CMK (cell line): ENCODE measurements at regions not wholly inside any gene's neighbourhood (a gene's known extent, or its start where the extent isn't known, plus 50 kb on each side); places are given as distances from the start of the nearest gene placed in this dataset.

Experiments
- DNase-seq: peaks from one replicate; pipeline ENCODE4 v3.0.0-alpha.2; 2010; ENCODE audit warnings: low read depth

DNA sequence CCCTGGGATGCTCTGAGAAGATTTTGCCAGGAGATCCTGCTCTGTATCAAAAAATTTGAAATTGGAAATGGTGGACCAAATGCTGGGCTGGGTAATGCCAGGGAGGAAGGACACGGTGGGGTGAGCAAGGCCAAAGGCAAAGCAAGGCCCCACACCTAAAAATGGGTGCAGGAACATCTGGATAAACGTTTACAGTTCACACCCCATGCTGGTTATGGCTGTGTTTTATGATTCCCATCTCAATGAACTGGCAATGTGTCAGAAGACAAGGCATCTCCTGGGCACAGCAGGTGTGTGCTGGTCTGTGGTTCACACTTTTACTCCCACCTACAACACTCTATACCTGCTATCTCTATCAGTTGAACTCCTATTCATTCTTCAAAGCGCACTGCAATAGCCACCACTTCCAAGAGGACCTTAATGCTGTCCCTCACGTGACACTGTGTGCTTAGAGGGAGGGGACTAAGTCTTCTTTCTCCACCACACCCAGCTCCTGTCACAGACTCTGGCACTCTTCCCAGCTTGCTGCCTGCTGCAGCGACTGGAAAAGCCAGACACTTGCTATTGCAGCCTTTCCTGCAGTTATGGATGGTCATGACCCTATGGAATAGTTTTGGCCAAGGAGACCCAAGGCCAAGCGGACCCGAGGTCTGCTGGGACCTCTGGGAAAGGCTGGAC is 277.5 kb downstream of the CTTN start:
- no peak for DNase-seq

DNA sequence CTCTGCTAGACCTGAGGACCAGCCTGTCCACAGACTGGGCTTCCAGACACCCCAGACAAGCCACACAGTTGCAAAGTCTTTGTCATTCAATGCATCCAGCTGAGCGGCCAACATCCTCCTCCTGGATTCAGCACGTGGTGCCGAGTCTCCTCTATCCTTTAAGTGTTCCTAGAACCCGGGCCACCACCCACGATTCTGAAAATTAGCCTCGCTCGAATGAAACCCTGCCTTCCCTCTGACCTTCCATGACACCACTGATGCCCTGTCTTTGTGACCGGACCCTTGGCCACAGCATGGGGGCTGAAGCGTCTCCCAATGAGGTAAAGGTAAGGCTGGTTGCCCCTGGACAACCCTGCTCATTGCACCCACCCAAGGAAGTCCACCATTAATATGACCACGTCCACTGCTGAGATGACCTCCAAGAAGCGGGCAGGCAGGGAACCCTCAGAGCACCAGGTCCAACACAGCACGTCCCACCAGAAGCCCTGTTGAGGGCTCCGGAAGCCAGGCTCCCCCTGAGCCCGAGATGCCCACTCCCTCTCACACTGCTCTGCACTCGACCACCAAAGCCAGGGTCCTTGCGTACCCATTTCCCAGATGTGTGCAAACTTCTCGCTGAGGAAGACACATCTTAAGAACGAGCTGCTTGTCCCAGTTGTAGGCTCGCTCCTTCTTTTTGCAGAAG is 279.0 kb downstream of the CTTN start:
- DNase-seq, result no peak

DNA sequence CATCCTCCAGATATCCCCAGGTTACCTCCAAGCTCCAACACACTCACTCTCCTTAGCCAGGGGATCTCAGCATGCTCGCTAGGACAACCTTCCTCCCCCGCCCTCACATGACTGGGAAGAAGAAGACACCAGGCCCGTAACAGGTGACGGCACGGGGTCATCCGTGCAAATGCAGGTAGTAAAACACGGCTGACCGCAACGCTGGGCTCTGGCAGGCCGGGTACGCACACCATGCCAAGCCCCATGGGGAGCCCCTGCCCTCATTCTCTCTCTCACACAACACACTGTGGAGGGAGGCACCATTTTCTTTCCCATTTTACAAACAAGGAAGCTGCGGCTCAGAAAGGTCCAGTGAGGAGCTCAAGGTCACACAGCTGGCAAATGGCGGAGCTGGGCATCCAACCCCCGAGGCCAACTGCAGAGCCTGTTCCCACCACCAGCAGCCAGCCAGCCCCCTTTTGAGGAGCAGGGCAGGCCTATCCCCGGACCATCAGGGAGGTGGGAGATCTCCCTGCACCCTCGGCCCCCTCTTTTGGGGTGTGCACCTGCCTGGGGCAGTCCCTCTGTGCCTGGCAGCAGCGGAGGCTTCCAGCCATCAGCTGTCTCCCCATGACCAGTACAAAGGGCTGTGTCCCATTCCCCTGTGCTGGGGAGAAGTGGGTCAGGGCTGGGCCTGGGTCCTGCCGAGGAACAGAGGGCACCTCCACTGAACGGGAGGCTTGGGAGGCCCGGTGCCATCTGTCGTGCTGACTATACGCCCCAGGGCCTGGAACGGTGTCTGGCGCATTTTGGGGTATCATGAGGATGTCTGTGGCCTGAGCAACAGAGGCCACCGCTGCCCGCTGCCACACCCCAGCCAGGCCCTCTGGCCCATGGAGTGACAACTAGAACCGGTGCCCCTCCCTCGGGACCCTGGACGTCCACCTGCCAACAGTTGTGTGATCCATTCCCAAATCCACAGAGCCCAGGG is 280.9 kb downstream of the CTTN start:
- DNase-seq, result no peak

DNA sequence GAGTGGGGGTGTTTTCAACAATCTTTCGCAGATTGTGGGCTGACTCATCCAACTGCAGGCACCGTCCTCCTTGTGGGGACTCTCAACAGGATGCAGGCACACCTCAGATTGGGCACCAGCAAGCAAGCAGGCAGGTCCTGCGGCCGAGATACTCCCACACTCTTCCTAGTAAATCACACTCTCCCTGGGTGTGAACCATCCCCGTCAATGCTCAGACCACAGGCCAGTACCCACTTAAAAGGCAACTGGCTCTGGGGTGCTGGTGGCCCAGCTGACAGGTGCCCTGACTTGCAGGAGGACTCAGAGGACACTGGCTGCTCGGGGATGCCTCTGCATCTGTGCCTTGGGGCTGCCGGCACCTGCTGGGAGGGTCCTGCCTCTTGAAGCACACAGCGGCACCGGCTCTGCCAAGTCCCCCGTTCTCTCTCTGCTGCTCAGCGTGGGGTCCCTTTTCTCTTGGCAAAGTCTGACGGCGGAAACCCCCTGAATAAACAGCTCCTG is 282.5 kb downstream of the CTTN start:
- no peak for DNase-seq

DNA sequence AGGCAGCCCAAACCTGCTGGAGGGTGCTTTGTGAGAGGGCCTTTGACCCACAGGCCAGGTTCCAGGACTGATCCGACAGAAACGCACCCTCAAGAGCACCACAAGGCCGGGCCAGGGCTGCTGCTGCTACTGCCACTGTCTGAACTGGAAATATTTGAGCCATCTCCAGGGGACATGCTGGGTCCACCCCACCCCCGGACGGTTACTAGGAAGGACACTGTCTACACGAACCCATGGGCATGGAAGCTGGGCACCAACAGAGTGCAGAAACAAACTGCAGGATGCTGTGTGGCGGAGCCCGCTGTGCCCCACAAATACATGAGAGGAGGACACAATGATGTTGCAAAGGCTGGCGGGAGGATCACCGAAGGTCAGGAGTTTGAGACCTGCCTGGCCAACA is 283.7 kb downstream of the CTTN start:
- no peak for DNase-seq

DNA sequence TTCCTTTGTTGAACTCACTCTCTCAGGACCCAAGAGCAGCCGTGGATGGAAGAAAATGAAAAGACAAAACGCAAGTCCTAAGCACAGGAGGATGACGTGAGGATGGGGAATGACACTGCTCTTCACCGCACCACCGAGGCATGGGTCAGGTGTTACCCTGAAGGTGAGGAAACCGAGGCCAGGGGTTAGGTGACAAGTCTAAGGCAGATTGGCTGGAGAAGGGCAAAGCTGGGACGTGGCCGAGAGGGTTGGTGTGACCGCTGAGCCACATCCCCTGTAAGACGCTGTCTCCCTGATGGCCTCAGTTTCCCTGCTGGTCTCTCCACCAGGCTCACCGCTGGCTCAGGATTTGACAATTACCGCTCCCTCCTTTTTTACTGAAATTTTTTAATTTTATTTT is 284.4 kb downstream of the CTTN start:
- DNase-seq, result no peak

DNA sequence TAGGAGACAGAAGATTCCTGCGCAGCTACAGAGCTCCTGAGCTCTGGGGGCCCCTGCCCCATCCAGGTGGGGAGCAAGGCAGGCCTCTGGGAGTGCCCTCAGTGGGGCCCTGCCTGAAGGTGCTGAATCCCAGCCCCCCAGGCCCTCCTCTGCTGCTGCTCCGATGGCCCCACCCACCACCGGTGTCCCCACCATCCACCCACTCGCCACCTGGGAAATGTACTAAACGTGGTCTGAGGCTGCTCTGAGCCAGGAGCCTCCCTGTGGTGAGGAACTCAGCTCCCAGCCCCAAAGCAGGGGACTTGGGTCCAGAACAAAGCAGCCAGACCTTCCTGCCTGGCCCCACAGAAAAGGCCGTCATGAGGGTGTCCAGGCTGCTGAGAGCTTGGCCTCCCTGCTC is 289.4 kb downstream of the CTTN start:
- no peak for DNase-seq

DNA sequence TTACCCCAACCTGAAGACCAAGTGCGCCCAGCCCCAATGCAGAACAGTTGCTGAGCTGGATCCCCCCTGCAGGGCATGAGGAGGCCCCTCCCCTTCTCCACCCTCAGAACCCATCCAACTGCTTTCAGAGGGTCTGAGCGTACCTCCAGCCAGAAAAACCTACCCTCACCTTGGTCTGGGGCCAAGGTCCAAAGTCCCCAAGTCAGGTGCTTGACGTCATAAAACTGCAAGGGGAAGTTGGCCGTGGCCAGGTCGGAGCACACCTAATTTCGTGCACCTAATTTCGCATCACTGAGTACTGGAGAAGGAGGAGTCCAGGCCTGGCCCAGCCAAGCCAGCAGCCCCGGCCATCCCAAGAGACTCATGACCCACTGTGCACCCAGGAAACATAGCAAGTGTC is 289.8 kb downstream of the CTTN start:
- DNase-seq, result no peak

DNA sequence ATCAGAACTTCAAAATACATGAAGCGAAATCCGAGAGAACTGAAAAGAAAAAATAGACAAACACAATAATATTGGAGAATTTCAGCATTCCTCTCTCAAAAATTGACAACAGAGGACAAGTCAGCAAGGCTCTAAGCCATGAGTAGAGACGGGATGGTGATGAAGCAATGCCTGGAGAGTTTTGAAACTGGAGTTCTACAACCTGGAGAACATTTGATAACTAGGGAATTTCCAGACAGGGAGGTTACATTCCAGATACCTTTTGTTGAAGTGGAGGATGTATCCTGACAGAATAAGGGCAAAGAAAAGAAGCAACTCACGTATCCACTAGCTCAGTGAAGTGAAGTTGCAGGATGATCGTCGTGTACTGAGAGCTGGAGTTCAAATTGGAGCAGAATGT is 291.4 kb downstream of the CTTN start:
- no peak for DNase-seq

DNA sequence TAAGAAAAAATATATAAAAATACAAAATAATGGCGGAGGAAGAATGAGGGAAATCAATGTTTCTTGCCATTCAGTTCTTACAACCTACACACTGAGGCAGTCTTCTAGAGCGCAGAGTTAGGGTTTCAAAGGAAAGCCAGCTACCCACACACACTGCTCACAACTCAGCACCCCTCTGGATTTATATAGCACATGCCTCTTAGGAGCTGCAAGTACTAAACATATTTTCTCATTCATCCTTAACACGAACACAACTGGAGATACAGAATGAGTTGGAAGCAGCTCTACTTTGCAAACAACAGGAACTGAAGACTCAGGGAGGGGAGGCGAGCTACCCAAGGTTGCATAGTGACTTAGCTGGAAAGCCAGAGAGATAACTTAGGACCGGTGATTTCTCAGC is 293.8 kb downstream of the CTTN start:
- DNase-seq, result no peak

DNA sequence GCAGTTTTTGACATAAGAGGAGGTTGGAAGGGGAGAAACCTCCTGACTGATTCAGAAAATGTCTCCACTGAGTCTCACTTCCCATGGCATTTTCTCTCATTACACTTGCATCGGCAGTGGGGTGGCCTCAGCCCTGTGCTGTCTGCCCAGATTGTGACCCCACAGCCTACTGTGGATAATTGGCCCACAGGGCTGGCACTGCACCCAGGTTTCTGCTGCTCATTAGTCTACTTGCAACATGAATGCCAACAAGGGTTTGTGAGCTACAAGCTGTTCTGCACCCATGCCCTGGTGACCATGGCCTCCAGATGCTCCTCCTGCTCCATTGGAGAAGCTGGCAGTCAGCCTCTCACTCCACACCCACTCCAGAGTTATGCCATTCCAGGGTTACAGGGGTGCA is 296.0 kb downstream of the CTTN start:
- DNase-seq, result no peak

DNA sequence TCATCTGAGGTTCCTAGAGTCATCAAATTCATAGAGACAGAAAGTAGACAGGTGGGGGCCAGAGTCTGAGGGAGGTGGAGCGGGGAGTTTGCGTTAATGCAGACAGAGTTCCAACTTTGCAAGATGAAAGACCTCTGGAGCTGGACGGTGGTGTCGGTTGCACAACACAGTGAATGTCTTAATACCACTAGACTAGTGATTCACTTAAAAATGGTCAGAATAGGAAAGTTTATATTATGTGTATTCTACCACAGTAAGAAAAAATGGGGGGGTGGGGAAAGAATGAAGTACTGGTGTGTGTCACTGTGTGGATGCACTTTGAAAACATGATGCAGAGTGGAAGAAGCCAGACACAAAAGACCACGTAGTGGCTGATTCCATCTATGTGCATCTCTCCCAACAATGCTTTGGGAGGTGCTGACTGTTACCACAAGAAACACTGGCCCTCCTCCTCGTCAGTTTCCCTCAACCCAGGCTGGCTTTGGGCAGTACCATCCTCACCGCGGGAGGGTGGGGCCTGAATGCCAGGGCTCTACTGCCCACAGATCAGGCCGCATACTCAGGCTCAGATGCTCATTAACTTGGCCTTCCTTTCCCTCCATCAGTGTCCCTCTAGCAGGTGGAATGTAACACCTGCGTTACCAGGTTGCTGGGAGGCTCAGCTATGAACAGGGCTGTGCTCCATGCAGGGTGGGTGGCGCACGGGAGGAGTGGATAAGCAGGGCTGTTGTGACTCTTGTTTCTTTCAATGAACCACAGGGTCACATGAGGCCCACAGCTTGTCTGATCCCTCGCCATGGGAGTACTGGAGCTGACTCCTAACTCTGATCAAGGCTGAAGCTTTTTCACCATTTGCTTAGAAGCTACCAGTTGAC is 297.0 kb downstream of the CTTN start:
- DNase-seq, result no peak

DNA sequence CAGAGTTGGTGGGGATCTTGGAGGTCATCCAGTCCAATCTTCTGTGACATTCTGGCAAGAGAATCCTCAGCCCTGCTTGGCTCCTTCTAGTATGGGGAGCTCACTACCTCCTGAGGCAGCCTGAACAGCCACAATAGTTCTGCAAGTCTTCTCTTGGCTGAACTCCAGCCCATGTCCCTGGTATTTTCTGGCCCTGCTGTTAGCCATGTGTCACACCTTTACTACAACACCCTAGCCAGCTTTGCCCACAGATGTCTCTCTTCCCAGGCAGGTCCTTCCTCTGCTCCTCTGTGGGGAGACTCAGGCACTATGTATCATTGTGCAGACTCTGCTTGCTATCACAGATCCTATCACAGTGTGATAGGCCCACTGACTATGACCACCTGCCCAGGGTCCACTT is 297.7 kb downstream of the CTTN start:
- no peak for DNase-seq

DNA sequence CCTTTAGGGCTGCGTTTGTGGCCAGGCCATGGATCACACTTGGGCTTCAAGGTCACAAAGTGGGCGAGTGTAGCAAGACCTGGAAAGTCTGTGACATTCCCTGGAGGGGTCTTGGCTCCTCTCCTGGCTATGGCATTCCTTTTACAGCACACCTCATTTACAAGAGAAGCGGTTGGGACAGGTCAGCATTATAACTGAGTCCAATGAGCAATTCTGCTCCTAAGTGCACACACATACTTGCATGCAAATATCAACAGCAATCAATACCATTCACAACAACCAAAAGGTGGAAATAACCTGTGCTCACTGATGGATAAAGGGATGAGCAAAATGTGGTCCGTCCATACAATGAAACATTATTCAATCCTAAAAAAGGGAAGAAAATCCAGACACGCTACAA is 298.2 kb downstream of the CTTN start:
- no peak for DNase-seq

DNA sequence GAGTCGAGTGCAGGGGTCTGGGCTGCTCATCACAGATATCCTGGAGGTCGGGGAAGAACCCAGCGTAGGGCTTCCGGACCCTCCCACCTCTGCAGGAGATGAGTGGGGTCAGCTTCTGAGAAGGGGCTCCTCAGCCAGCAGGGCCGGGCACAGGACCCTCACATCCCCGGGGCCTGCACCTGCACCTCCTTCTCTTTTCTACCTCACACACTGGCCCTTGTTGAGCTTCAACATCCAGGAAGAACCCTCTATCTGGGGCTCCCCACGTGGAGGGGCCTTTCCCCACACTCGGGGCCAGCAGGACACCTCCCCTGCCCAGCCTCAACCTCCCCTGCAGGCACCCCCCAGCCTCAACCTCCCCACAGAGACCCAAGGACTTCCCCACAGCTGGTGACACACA is 299.4 kb downstream of the CTTN start:
- DNase-seq, result no peak

DNA sequence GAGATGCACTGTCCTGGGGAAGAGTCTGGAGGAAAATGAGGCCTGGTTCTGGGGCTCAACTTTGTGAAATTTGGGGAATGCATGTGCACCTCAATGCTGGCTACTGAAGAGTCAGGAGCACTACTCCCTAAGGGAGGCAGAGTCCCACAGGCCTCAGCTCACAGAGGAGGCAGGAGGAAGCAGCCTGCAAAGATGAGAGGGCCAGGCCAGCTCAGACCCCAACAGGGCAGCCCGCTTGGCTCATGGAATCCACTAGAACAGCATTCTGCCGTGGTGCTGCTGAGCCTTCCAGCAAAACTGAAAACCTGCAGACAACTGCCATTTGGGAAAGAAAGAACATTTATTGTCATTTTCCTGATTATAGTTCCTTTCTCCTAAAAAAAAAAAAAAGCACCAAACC is 300.5 kb downstream of the CTTN start:
- no peak for DNase-seq

DNA sequence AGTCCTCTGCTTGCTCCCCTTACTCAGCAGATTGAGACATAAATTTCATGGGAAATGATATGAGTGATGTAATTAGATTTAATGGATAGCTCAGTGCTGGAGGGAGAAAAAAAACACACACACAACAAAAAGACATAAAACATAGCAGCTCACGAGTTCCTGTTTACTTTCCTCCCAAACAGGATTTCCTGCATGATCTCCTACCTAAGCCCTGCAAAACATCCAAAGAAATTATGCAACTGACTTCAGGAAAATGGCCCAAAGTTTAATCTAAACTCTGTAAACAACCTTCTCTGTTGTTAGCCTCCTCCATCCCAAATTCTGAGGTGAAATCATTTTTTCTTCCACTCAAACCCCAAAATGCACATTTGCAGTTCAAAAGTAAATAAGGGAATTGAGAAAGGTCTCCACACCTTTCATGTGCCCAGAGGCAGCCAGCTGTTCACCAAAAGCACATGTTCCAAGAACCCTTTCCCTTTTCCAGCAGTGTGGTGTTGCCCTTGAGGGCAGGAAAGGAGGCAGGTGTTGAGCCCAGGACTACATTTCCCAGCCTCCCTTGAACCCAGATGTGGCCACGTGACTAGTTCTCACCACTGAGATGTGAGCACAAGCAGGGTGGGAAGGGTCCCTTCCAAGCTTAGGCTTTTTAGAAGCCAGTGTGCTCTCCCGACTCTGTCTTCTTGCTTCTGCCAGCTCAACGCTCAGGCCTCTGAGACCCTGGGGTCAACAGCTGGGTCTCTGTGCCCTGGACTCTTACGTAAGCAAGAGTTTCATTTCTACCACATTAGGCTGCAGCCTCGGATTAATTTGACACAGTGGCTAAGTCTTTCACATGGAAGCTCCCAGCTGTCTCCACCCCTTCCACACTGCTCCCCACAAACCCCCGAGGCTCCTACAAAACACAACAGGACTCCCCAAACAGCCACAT is 301.2 kb downstream of the CTTN start:
- no peak for DNase-seq

DNA sequence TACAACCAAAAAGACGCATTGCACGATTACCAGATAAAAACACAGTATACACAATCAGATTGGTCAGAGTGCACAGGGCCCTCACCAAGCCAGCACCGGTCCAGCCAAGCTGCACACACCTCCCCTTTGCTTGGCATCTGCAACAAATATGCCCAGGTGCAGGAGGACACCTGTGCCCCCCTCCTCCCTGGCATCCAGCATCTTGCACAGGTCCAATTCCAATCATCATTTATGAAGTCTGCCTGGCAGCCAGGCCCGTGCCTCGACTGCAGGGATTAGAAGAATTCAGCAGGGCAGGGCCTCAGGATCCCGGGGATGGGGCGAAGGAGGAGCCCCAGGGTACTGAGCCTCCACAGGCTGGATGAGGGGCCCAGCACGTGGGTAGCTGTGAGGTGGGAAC is 302.1 kb downstream of the CTTN start:
- no peak for DNase-seq

DNA sequence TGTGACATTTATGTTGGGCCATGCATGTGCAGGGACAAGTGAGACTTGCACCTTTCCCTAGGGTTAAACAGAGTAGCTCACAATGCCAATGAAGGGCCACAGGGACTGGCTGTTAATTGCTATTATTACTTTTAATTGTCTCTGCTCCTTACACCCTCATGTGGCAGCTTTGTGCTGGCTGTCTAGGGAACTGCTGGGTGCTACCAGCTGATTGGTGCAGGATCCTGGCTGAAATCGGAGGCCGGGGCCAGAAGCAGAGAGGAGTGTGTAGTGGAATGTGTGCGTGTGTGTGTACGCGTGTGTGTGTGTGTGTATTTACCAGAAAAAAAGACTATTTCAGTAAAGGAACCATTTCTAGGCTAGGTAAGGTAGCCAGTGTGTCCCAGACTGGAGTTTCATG is 302.5 kb downstream of the CTTN start:
- DNase-seq, result no peak

DNA sequence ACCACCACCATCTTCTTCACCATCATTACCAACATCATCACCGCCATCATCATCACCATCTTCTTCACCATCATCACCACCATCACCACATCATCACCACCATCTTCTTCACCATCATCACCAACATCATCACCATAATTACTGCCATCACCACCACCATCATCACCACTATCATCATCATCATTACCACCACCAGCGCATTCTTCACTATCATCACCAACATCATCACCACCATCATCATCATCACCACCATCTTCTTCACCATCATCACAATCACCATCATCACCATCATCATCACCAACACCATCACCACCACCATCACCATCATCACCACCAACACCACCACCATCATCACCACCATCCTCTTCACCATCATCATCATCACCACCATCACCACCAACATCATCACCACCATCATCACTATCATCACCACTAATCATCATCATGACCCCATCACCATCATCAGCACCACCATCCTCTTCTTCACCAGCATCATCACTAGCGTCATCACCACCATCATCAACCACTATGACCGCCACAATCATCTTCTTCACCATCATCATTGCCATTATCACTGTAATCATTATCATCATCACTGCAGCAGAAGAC is 303.8 kb downstream of the CTTN start:
- no peak for DNase-seq
